ENCODE measurements at regions not wholly inside any gene's neighbourhood (a gene's known extent, or its start where the extent isn't known, plus 50 kb on each side); places are given as distances from the start of the nearest gene placed in this dataset.
A peak's percentile ranks its signal among the peaks of the same experiment; 100 is the strongest.

DNA sequence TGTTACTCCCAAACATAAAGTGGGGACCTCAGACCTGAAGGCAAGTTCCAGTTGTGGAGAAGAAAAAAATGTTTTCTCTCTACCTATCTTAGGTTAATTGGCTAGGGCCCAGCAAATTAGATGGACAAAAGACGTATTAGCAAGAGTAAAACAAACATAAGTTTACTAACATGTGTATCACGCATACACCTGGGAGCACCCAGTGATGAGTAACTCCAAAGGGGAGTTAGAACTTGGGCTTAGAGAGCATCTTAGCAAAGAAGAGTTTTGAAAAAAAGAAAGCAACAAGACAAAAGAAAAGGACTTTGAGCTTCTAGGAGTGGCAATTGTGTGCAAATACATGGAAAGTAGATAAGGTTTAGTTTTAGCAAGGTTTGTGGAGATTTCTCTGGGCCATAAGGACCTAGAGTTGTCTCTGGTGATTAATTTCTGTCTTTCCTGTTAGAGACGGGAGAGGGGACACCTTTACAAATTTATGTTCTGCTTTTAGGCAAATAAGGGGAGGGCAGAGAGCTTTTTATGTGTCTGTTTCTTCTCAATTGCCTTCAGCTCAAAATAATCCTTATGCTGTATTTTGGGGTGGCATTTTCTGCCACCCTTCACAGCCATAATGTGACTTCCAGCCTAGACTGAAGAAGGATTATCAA is 76.7 kb upstream of the PTGFRN start:
- intact Hi-C loops (cut with DNase I; ENCODE audit: low total_unique reads) = no loop called here
- H3K27ac ChIP-seq = peak overlapping the region in 1 of 2 donors; percentile 64

DNA sequence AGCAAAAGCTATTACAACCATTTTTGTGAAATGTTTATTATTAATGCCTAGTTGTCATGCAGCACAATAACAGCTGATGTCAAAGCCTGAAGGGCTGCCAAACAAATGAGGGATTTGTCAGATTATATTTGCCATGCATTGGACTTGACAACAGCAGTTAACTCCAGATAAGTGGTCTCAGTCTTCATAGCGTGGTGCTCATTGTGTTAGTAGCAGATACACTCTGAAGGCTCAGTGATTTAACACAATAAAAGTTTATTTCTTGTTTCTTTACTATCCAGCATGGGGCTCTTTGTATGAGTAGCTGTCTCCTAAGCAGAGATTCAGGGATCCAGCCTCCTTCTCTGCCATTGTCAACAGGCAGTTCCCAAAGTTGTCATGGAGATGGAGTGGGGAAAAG is 76.0 kb upstream of the PTGFRN start:
- Histone ChIP-seq H3K36me3 (no peaks in the 10 kb centered on the region), H3K4me3 (no peak overlapping the region), H3K4me1 (no peaks in the 10 kb centered on the region), H3K27me3 (no peaks in the 10 kb centered on the region), H3K27ac (peak overlapping the region in 1 of 2 donors; percentile 64), H3K9me3 (no peaks in the 10 kb centered on the region)
- DNase-seq = no peak
- intact Hi-C loops (cut with DNase I; ENCODE audit: low total_unique reads) = no loop called here
- TF ChIP-seq, protein P1, sequence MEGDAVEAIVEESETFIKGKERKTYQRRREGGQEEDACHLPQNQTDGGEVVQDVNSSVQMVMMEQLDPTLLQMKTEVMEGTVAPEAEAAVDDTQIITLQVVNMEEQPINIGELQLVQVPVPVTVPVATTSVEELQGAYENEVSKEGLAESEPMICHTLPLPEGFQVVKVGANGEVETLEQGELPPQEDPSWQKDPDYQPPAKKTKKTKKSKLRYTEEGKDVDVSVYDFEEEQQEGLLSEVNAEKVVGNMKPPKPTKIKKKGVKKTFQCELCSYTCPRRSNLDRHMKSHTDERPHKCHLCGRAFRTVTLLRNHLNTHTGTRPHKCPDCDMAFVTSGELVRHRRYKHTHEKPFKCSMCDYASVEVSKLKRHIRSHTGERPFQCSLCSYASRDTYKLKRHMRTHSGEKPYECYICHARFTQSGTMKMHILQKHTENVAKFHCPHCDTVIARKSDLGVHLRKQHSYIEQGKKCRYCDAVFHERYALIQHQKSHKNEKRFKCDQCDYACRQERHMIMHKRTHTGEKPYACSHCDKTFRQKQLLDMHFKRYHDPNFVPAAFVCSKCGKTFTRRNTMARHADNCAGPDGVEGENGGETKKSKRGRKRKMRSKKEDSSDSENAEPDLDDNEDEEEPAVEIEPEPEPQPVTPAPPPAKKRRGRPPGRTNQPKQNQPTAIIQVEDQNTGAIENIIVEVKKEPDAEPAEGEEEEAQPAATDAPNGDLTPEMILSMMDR (IDR thresholded peaks at IDR 0.05) = no peak
- no peak for TF ChIP-seq POLR2A (IDR thresholded peaks at IDR 0.05)

More for the DNA sequence above, 76.7 kb upstream of the PTGFRN start:
- TF ChIP-seq POLR2A (IDR thresholded peaks at IDR 0.05) = no peak
- TF ChIP-seq, protein P1 (IDR thresholded peaks at IDR 0.05) = no peak
- Histone ChIP-seq H3K4me3 (no peak overlapping the region), H3K4me1 (no peaks in the 10 kb centered on the region), H3K9me3 (no peaks in the 10 kb centered on the region), H3K27me3 (no peaks in the 10 kb centered on the region), H3K36me3 (no peaks in the 10 kb centered on the region)
- no peak for DNase-seq

- Histone ChIP-seq H3K27me3 (no peaks in the 10 kb centered on the region), H3K36me3 (no peaks in the 10 kb centered on the region), H3K27ac (no peak overlapping the region), H3K4me1 (no peaks in the 10 kb centered on the region), H3K9me3 (no peaks in the 10 kb centered on the region), H3K4me3 (no peak overlapping the region)
- TF ChIP-seq, protein P1 (IDR thresholded peaks at IDR 0.05) = no peak
- no peak for TF ChIP-seq POLR2A (IDR thresholded peaks at IDR 0.05)
- DNase-seq = no peak
- intact Hi-C loops (cut with DNase I; ENCODE audit: low total_unique reads) = no loop called here
Measured at GRCh38 chr1:116834595-116834994, 75.1 kb upstream of the PTGFRN start.

- TF ChIP-seq POLR2A (IDR thresholded peaks at IDR 0.05) = no peak
- no peak overlapping the region for H3K27ac ChIP-seq
- H3K27me3 ChIP-seq = no peaks in the 10 kb centered on the region
- H3K9me3 ChIP-seq = no peaks in the 10 kb centered on the region
- no peak overlapping the region for H3K4me3 ChIP-seq
- intact Hi-C loops (cut with DNase I; ENCODE audit: low total_unique reads) = no loop called here
- no peaks in the 10 kb centered on the region for H3K4me1 ChIP-seq
- no peak for DNase-seq
- no peaks in the 10 kb centered on the region for H3K36me3 ChIP-seq
Measured at GRCh38 chr1:116835161-116835560, 74.6 kb upstream of the PTGFRN start.

DNA sequence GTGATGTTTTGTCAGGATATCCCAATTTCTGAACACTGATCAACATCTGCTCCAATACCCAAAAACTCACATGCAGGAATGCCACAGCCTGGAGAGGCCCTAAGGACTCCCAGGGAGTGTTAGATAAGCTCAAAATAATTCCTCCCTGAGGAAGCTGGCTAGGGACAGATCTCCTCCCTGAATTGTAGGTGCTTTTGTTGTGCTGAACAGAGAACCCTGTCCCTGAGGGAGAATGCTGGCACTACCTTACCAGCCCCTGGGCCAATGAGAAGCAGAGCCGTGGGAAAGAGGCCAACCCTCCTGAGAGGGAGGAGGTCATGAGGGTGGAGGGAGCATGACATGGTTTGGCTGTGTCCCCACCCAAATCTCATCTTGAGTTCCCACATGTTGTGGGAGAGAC is 73.6 kb upstream of the PTGFRN start:
- no peaks in the 10 kb centered on the region for H3K9me3 ChIP-seq
- no peaks in the 10 kb centered on the region for H3K36me3 ChIP-seq
- H3K27me3 ChIP-seq = no peaks in the 10 kb centered on the region
- no peak for DNase-seq
- no peak overlapping the region for H3K4me3 ChIP-seq
- no peak for TF ChIP-seq POLR2A (IDR thresholded peaks at IDR 0.05)
- TF ChIP-seq, protein P1 (IDR thresholded peaks at IDR 0.05) = no peak
- H3K27ac ChIP-seq = no peak overlapping the region
- no peaks in the 10 kb centered on the region for H3K4me1 ChIP-seq
- intact Hi-C loops (cut with DNase I; ENCODE audit: low total_unique reads) = no loop called here
